GM18499 (cell line): ENCODE measurements at regions not wholly inside any gene's neighbourhood (a gene's known extent, or its start where the extent isn't known, plus 50 kb on each side); places are given as distances from the start of the nearest gene placed in this dataset.
A peak's percentile ranks its signal among the peaks of the same experiment; 100 is the strongest.
"Not testable (repeated sequence)": the region's sequence is repeated elsewhere in the genome, so short reads cannot be mapped to it uniquely, and the experiment has no call there.

Experiments used
- ATAC-seq: cut with Tn5 transposase; IDR thresholded peaks from one replicate; pipeline ENCODE4 v1.9.1; 2021; ENCODE audit warnings: moderate number of reproducible peaks; ENCODE audit not compliant: insufficient read depth, unreplicated experiment

DNA sequence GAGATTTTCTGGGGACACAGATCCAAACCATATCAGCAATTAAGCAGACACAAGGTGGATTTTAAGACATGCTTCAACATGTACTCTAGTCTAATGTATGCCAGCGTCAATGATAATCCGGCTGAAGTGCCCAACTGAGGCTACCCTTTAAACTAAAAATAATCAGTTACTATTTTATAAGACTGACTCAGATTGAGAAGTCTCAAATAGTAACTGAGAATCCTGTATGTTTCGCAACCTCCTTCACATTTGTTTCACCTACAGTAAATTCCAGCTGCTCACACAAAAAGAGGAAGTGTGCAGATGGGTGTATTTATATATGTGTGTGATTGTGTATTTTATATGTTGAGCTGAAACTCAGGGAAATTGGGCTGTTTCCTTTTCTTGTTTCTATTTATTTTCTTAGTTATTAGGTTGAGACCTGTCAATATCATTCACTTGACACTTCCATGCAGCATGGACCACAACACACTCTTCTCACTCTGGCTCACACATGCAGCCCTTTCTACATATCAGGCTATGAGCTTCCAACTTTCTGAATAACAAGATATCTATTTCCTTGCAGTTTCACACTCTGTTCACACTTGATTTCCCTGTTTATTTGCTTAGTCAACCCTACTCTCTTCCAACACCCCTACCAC lies 1224.9 kb upstream of the TMEM132C start:
- peak; percentile 97 for ATAC-seq

DNA sequence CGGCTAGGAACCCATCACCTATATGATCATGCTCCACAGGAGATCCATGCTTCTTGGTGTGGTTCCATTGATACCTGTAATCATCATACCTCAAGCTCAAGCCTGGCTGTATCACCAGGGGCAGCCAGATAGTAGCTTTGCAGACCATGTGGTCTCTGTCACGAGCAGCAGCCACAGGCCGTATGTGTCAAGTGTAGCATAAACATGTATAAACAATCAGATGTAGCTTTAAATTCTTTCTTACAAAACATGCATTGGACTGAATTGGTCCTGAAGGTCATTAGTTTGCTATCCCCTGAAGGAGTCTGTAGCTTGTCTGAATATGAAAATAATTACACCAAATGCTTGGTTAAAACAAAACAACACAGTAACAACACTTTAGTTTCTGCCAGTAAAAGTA lies 1223.2 kb upstream of the TMEM132C start:
- no peak for ATAC-seq

DNA sequence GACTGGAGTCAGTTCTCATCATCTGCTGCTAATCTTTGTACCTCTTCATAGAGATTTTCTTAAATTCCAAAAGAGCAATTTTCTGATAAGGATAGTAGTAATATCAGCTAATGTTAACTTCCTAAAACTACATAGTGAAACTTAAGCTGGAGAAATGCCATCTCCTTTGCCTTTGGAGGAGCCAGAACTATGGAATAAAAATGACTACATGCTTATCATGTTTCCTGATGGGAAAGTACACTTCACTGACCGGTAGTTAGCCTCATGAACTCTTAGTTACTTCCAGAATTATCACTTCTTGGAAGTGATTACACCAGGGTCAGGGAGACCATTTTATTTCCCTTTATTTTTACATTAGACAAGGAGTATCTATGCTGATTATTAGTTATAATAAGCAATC lies 1222.1 kb upstream of the TMEM132C start:
- no peak for ATAC-seq

DNA sequence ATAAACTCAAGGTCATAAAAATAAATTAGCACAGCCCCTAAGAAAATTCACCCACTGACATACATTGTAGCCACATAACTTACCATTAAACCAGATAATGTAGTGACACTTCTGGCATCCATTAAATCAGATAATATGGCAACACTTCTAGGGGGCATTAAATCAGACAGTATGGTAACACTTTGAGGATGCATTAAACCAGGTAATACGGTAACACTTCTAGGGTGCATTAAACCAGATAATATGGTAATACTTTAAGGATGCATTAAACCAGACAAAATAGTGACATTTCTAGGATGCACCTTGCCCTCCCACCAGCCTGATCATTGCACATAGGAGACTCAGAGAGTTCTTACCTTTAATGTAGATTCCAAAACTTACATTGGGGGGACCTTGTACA lies 1220.5 kb upstream of the TMEM132C start:
- ATAC-seq = no peak

DNA sequence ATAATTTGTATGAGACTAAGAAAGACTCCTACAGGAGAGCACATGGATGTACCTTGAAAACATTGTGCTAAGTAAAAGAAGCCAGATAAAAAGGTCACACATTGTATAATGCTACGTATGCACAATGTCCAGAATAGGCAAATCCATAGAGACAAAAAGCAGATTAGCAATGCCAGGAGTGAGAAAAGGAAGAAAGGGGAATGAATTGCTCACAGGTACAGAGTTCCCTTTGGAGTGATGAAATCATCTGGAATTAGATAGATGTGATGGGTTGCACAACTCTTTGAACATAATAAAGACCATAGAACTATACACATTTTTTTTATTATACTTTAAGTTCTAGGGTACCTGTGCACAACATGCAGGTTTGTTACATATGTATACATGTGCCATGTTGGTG lies 1218.9 kb upstream of the TMEM132C start:
- ATAC-seq = no peak

DNA sequence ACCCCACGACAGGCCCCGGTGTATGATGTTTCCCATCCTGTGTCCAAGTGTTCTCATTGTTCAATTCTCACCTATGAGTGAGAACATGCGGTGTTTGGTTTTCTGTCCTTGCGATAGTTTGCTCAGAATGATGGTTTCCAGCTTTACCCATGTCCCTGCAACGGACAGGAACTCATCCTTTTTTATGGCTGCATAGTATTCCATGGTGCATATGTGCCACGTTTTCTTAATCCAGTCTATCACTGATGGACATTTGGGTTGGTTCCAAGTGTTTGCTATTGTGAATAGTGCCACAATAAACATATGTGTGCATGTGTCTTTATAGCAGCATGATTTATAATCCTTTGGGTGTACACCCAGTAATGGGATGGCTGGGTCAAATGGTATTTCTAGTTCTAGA lies 1218.4 kb upstream of the TMEM132C start:
- ATAC-seq = not testable (repeated sequence)

DNA sequence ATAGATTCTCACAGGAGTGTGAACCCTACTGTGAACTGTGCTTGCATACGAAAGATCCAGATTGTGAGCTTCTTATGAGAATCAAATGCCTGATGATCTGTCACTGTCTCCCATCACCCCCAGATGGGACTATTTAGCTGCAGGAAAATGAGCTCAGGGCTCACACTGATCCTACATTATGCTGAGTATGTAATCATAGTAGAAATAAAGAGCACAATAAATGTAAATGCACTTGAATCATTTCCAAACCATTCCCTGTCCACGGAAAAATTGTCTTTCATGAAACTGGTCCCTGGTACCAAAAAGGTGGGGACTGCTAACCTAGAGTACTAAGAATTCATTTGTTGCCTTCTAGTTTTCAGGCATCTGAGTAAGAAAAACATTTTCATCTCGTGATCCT lies 1215.8 kb upstream of the TMEM132C start:
- ATAC-seq = no peak

DNA sequence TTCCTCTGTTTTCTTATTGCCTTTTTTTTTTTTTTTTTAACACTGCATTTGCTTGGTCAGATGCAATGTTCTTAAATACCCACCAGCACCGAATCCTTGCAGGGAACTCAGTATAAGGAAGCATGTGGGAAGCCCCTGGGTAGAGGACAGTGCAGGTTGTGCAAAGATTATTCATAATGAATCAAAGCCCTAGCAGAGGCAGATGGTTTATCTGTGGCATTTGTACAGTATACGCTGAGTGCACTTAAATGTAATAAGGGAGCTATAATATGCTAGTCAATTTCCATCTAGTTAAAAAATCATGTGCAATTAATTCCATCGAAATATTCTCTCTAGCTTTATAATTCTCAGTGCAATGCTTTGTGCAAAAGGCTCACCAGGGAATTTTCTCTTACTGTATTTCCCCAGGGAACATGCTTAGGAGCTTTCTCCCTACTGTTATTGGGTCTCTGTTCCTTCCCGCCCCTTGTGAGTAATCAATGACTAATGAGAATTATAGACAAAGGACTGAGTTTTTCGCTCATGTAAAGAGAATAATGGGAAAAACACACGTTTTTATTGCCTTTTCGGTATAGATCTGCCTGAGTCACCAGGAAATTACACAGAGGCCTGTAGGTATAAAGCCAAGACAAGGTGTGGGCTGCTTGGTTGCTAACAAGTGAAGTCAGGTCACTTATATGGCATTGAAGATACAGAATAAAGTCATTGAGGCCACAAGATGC lies 1214.3 kb upstream of the TMEM132C start:
- no peak for ATAC-seq

DNA sequence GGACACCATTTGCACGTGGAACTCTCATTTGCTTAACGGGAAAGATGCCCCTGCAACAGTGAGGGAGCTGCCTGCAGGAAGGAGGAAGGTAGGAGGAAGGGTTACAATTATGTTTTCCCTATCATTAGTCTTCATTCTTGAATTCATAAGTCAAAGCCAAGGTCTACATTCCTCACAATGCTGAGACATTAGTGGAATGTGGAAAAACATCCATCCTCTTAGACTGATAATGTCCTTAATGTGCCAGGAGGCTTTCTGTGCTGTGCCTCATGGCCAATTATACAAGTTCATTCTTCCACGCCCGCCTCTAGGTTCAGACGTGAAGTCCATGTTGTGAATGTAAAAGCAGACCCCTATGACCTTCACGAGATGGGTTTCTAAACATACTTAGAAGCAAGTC lies 1212.4 kb upstream of the TMEM132C start:
- ATAC-seq = no peak

DNA sequence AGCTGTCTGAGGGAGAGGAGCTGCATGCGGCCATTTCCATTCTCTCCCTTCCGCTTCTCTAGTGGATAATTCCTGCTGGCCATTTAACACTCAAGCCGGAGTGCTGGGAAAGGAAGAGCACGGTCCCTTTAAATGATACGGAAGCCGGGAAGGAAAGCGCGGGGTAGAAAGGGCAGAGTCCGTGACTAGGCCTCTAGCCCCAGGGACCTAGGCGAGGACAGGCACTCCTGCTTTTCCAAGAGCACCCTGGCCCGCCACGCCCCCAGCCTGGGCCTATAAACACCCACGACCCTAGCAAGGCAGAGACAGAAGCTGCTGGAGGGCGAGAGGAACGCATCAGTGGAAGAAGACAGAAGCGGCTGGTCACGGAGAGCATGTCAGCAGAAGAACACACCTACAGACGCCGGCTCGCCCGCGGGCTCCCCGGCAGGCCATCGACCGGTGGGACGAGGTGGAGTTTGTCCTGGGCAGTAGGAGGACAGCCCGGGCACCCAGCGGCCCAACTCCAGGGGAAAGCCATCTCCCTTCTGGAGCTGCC lies 1206.6 kb upstream of the TMEM132C start:
- ATAC-seq = no peak

DNA sequence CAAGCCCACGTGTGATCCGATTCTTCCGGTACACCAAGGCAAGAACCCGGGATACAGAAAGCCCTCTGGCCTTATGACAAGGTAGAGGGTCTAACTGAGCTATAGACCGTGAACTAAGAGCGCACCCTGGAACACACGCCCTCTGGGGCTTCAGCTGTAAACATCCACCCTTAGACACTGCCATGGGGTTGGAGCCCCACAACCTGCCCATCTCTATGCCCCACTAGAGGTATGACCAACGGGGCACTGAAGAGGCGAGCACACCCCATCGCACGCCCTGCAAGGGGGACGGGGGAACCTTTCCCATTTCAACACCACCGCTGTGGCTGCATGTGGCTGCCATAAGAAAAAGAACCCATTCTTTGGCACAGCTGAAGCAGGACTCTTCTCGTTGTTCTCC lies 1206.0 kb upstream of the TMEM132C start:
- ATAC-seq = no peak

DNA sequence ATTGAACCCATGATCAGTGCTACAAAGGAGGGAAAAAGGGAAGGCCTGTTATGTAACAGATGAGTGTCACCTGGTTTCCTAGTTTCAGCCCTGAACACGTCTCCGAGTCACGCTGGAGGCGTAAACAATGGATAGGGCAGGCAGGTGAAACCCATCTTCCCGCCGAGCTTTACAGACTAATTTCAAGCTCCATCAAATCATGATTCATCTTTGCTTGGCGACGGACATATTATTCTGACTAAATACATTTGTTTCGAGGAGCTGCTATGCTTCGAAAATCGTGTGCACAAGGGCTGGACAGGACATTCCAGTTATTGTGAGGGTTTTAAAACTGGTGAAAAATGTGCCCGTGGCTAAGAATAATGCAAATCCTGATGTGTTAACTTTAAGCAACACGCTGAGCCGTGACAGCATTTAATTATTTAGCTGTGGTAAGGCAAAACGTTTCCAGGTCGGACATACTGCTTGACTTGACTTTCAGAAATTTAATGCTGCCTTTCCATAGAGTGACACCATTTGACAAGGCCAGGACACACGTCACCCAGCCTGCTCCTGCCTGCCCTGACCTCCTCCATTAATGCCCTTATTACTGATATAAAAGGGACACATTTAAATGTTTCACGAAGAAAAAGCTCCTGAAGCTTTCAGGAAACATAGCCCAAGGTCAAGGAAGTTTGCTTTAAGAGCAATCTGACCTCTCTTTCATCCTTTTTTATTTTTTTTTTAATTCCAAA lies 1203.5 kb upstream of the TMEM132C start:
- ATAC-seq = no peak

DNA sequence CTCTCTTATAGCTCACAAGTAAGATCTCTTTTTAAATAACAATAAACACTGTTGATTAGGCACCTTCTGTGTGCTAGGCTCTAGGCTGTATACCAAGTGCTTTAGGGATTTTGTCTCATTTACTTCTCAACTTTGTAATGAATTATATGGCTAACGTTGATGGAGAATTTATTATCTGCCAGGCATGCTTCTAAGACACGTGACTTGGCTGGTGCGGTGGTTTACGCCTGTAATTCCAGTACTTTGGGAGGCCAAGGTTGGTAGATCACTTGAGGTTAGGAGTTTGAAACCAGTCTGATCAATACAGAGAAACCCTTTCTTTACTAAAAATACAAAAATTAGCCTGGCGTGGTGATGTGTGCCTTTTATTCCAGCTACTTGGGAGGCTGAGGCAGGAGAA lies 1202.8 kb upstream of the TMEM132C start:
- ATAC-seq = no peak

DNA sequence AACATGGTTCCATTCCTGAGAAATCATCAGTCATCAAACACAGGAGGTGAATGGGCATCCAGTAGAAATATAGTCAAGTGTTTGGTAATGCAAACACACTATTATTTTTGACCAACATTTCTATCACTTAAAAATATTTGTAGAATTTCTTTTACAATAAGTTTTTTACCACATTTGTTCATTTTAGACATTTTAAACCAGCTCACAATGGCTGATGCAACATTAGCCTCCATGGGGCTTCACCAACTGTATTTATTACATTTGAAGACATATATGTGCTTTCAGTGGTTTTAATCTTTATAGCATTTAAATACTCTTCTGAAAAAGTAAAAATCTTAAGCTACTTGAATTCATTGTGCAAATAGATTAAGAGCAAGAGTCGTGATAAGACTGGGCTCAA lies 1201.4 kb upstream of the TMEM132C start:
- no peak for ATAC-seq

DNA sequence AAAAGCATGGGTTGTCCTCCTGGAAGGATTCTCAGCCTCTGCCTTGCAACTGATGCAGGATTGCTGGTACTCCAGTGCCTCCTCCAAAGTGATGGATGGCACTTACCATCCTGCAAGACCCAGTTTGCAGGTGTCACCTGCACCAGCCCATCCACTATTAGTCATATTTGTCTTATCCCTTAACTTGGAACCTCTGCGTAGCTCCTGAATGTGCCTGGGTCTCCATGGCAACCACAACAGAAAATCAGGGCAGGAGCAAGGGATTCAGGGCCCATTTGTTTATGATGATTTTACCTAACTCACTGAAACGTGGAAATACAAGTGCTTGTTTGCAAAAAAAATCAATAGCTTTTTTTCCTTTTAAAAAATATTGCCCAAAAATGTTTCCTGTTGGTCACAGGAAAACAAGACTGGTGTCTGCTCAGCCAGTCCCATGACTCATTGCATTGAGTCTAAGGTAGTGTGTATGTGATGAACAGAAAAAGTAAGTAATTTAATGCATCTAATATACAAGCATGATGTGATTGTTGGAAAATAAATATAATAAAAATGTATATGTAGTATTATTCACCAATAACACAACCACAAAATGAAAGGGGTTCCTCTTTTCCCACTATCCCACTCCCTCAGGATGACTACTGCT lies 1196.3 kb upstream of the TMEM132C start:
- no peak for ATAC-seq

DNA sequence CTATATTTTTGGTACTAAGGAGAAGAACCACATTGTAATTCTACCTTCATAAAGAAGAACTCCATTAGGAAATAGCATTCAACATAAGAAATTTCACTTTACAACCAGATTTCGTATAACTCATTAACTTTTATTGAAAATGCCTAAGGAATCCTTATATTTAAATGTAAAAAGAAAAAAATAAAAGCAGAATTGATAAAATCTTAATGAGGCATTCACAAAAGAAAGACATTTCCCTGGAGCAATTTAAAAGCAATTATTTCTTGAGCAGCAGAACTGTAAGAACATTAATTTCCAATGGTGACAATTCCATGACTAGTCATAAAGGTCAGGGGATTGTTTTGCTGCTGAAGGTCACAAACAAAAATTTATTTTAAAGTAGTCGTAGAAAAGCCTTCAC lies 1192.8 kb upstream of the TMEM132C start:
- no peak for ATAC-seq

DNA sequence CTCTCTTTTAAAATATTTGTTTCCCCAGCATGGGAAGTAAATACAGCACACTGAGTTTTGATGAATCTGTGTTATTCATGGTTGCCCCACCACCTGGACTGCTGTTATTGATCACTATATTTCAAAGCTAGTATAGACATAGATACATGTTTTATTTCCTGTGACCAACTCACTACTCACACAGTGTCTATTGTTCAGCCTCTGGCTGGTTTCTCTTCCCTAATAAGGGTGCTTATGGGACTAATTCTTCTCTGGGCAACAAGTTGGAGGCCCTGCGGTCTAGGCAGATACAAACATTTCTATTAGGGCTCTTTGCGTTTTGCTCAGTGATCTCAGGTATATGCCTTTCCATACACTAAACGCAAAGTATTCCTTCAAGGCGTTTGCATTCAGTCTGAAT lies 1191.0 kb upstream of the TMEM132C start:
- no peak for ATAC-seq

DNA sequence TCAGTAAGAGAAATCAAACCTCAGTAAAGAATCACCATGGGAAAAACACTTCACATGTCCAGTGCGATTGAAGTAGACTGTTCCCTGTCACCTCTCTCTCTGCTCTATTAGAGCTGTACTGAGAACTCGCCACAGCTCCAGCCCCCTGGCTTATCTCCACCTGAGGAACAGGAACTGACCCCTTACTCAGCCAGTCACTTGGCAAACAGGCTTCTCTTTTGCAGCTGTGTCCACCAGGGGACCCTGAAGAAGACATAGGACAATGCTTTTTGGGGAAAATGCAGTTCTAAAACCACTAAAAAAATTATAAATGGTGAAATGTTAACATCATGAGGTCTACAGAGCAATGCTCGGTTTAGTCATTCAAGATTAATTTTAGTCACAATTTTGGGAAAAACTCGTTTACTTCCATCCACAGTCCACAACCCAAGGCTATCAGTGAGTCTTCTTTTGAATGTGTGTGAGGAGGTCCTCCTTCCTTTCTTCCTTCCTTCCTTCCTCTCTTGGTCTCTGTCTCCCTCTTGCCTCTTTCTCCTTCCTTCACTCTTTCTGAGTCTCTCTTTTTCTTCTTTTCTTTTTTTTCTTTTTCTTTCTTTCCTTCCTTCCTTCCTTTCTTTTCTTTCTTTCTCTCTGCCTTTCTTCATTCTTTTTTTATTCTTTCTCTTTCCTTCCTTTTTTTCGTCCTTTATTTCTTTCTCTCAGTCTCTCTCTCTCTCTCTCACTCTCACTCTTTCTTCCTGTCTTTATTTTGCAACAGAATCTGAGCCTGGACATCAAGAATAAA lies 1189.5 kb upstream of the TMEM132C start:
- ATAC-seq = no peak

DNA sequence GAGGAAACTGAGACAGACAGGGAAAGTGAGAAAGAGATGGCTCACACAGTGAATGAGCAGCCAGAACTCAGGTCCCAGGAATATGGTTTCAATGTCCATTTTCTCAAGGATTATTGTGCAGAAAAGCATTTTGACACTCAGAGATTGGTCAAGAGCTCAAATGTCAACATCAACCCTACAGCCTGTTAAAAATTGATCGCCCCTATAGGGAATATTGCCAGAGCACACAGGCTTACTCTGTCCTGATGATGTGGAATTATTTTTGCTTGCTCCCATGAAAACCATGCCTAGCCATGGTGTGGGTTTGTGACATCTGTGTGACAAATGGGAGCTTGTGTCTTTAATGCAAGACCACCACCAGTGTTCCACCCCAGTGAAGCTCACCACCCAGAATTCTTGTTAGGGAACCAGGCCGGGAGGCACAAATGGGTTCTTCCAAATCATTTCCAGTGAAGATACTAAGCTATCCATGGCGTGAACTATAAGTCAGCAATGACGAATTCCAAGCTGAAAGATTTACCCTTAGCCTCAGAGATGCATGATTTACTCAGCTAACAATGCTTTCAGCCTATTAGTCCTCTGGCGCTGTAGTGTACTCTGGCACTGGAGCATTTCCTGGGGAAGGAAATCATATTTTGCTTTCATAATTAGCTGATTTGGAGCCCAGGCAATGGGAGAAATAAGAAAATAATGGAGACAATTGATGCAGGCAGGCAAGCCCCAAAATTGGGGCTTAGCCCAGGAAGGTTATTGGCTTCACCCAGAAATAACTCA lies 1188.2 kb upstream of the TMEM132C start:
- no peak for ATAC-seq
